HG03460 (cell line): ENCODE measurements at regions not wholly inside any gene's neighbourhood (a gene's known extent, or its start where the extent isn't known, plus 50 kb on each side); places are given as distances from the start of the nearest gene placed in this dataset.

Experiments
- ATAC-seq: cut with Tn5 transposase; IDR thresholded peaks from one replicate; pipeline ENCODE4 v1.9.1; 2021; ENCODE audit not compliant: unreplicated experiment

GRCh38 chr2:111716905-111717775 lies 166.9 kb downstream of the ANAPC1 start:
- ATAC-seq: no peak
